Trophoblast cell (in vitro differentiated cells and primary cell): ENCODE measurements at regions not wholly inside any gene's neighbourhood (a gene's known extent, or its start where the extent isn't known, plus 50 kb on each side); places are given as distances from the start of the nearest gene placed in this dataset.

Source experiments
- DNase-seq, 2 donors: peaks; one replicate each; pipeline ENCODE4 v3.0.0-alpha.2; 2016
- H2AFZ ChIP-seq: 2 replicates; pipeline ENCODE4 v1.6.1; 2013; ENCODE audit warnings: low read length, moderate library complexity, mild to moderate bottlenecking; ENCODE audit not compliant: insufficient read depth, poor library complexity
- H2AK5ac ChIP-seq: 2 replicates; pipeline ENCODE4 v1.6.1; 2013; ENCODE audit warnings: mild to moderate bottlenecking, low read length
- H2BK120ac ChIP-seq: 2 replicates; pipeline ENCODE4 v1.6.1; 2013; ENCODE audit warnings: low read length, mild to moderate bottlenecking, moderate library complexity; ENCODE audit not compliant: insufficient read depth, poor library complexity
- H2BK12ac ChIP-seq: 2 replicates; pipeline ENCODE4 v1.6.1; 2013; ENCODE audit warnings: mild to moderate bottlenecking, low read length, moderate library complexity
- H2BK5ac ChIP-seq: 2 replicates; pipeline ENCODE4 v1.6.1; 2013; ENCODE audit warnings: low read length, low read depth, moderate library complexity, mild to moderate bottlenecking; ENCODE audit not compliant: poor library complexity
- H3K14ac ChIP-seq: 2 replicates; pipeline ENCODE4 v1.6.1; 2013; ENCODE audit warnings: mild to moderate bottlenecking, low read length
- H3K18ac ChIP-seq: 2 replicates; pipeline ENCODE4 v1.6.1; 2013; ENCODE audit warnings: mild to moderate bottlenecking, low read length
- H3K23ac ChIP-seq: 2 replicates; pipeline ENCODE4 v1.6.1; 2013; ENCODE audit warnings: low read length
- H3K27ac ChIP-seq: 2 replicates; pipeline ENCODE4 v1.5.1; 2013; ENCODE audit warnings: low read depth, mild to moderate bottlenecking, inconsistent platforms, low read length, moderate library complexity
- H3K27me3 ChIP-seq: 2 replicates; pipeline ENCODE4 v1.6.1; 2013; ENCODE audit warnings: inconsistent platforms, mild to moderate bottlenecking, low read length, moderate library complexity; ENCODE audit not compliant: insufficient read depth
- H3K36me3 ChIP-seq, 2 experiments: 1 replicate in 1 of 2; 2 replicates in 1 of 2; pipeline ENCODE4 v1.6.1; 2013; ENCODE audit warnings: low read length in 2 of 2, mild to moderate bottlenecking in 2 of 2, moderate library complexity in 1 of 2; ENCODE audit not compliant: insufficient read depth in 2 of 2, control insufficient read depth in 1 of 2
- H3K4ac ChIP-seq: 2 replicates; pipeline ENCODE4 v1.6.1; 2013; ENCODE audit warnings: low read depth, mild to moderate bottlenecking, low read length, moderate library complexity
- H3K4me1 ChIP-seq, 2 experiments: 1 replicate in 1 of 2; 2 replicates in 1 of 2; pipeline ENCODE4 v1.6.1; 2013; ENCODE audit warnings: low read length in 2 of 2, mild to moderate bottlenecking in 2 of 2, moderate library complexity in 1 of 2; ENCODE audit not compliant: insufficient read depth in 2 of 2, control insufficient read depth in 1 of 2
- H3K4me2 ChIP-seq: 2 replicates; pipeline ENCODE4 v1.6.1; 2013; ENCODE audit warnings: inconsistent platforms, mild to moderate bottlenecking, low read length, moderate library complexity
- H3K4me3 ChIP-seq: 2 replicates; pipeline ENCODE4 v1.5.1; 2013; ENCODE audit warnings: mild to moderate bottlenecking, low read depth, low read length, inconsistent platforms
- H3K79me1 ChIP-seq: one replicate; pipeline ENCODE4 v1.6.1; 2013; ENCODE audit warnings: low read length
- H3K79me2 ChIP-seq: 2 replicates; pipeline ENCODE4 v1.6.1; 2013; ENCODE audit warnings: low read length, mild to moderate bottlenecking; ENCODE audit not compliant: control insufficient read depth, insufficient read depth, poor library complexity
- H3K9ac ChIP-seq: 2 replicates; pipeline ENCODE4 v1.6.1; 2013; ENCODE audit warnings: mild to moderate bottlenecking, low read length
- H3K9me3 ChIP-seq: 2 replicates; pipeline ENCODE4 v1.6.1; 2013; ENCODE audit warnings: low read depth, mild to moderate bottlenecking, control low read depth, inconsistent platforms, low read length; ENCODE audit not compliant: insufficient read depth
- H4K12ac ChIP-seq: 2 replicates; pipeline ENCODE4 v1.6.1; 2013; ENCODE audit warnings: low read depth, mild to moderate bottlenecking, low read length, moderate library complexity
- H4K8ac ChIP-seq: 2 replicates; pipeline ENCODE4 v1.6.1; 2013; ENCODE audit warnings: low read depth, mild to moderate bottlenecking, low read length, moderate library complexity
- H4K91ac ChIP-seq: one replicate; pipeline ENCODE4 v1.6.1; 2013; ENCODE audit warnings: low read depth, mild to moderate bottlenecking, low read length, moderate library complexity
- WGBS: extraction: QIAGEN DNeasy Blood & Tissue Kit; methylation state at CpG from one replicate; pipeline ENCODE4 v1.1.7; 2013; ENCODE audit warnings: missing lambda C conversion rate; ENCODE audit not compliant: insufficient read length, insufficient coverage; ENCODE audit errors: extremely low coverage; 5-methylcytosine and 5-hydroxymethylcytosine counted together

DNA sequence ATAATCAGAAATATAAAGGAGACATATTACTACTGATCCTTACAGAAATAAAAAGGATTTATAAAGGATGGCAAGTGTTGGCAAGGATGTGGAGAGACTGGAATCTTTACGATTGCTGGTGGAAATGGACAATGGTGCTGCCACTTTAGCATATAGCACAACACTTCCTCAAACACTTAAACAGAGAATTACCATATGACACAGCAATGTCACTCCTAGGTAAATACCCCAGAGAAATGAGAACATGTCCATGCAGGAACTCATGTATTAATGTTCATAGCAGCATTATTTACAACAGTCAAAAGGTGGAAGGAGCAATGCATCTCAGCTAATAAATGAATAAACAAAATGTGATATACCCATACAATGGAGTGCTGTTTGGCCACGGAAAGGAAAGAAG, 137.5 kb downstream of the NDUFA10 start:
- WGBS, result no CpG with 5 or more reads among the region's 2 CpGs
- Histone ChIP-seq H3K9ac (no peak overlapping the region), H3K4me2 (no peak overlapping the region), H3K4me1 (no peaks in the 10 kb centered on the region), H2BK12ac (no peak overlapping the region), H4K12ac (no peak overlapping the region), H3K23ac (no peak overlapping the region), H2BK120ac (no peak overlapping the region), H3K27me3 (no peaks in the 10 kb centered on the region), H3K27ac (no peak overlapping the region), H2BK5ac (no peak overlapping the region), H3K4ac (no peak overlapping the region), H3K36me3 (no peaks in the 10 kb centered on the region), H4K8ac (no peak overlapping the region), H3K4me3 (no peak overlapping the region), H4K91ac (no peak overlapping the region), H3K18ac (no peak overlapping the region), H3K79me1 (no peaks in the 10 kb centered on the region), H2AFZ (no peak overlapping the region), H2AK5ac (no peak overlapping the region), H3K14ac (no peak overlapping the region), H3K9me3 (peaks cover 11% of the 10 kb centered on the region), H3K79me2 (no peaks in the 10 kb centered on the region)
- DNase-seq, result no peak

DNA sequence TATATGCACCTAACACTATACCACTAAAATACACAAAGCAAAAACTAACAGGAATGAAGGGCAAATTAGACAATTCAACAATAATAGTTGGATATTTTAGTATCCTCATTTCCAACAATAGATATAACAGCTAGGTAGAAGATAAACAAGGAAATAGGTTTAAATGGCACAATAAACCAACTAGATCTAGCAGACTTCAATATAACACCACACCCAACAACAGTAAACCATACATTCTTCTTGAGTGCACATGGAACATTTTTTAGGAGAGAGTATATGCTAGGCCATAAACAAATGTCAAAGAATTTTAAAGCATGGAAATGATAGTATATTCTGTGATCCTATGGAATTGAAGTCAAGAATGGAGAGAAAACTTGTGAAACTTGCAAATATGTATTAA, 138.4 kb downstream of the NDUFA10 start:
- Histone ChIP-seq H3K4me3 (no peak overlapping the region), H3K23ac (no peak overlapping the region), H2AK5ac (no peak overlapping the region), H2BK5ac (no peak overlapping the region), H4K91ac (no peak overlapping the region), H4K8ac (no peak overlapping the region), H4K12ac (no peak overlapping the region), H3K9me3 (peaks cover 11% of the 10 kb centered on the region), H2BK120ac (no peak overlapping the region), H3K27me3 (no peaks in the 10 kb centered on the region), H3K9ac (no peak overlapping the region), H3K4me2 (no peak overlapping the region), H3K4me1 (peaks cover 3 to 4% of the 10 kb centered on the region in 2 experiments), H2AFZ (no peak overlapping the region), H3K27ac (no peak overlapping the region), H3K79me2 (no peaks in the 10 kb centered on the region), H3K79me1 (no peaks in the 10 kb centered on the region), H3K4ac (no peak overlapping the region), H3K14ac (no peak overlapping the region), H3K18ac (no peak overlapping the region), H2BK12ac (no peak overlapping the region), H3K36me3 (no peaks in the 10 kb centered on the region)
- no peak for DNase-seq

DNA sequence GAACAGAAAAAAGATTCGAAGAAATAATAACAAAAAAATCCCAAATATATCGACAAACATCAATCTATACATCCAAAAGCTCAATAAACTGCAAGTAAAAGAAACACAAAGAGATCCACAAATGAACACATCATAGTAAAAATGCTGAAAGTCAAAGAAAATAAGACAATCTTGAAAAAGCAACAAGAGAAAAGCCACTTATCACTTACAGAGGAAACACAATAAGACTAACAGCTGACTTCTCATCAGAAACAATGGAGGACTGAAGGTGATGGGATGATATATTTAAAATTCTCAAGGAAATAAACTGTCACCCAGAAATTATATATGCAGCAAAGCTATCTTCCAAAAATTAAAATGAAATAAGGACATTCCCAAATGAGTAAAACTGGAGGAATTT, 140.3 kb downstream of the NDUFA10 start:
- Histone ChIP-seq H3K4ac (no peak overlapping the region), H2BK5ac (no peak overlapping the region), H4K8ac (no peak overlapping the region), H3K23ac (no peak overlapping the region), H3K36me3 (no peaks in the 10 kb centered on the region), H3K9ac (no peak overlapping the region), H3K79me1 (no peaks in the 10 kb centered on the region), H3K79me2 (no peaks in the 10 kb centered on the region), H4K12ac (no peak overlapping the region), H3K18ac (no peak overlapping the region), H3K4me1 (peaks cover 6 to 7% of the 10 kb centered on the region in 2 experiments), H2AK5ac (no peak overlapping the region), H4K91ac (no peak overlapping the region), H3K9me3 (peaks cover 11% of the 10 kb centered on the region), H2BK120ac (no peak overlapping the region), H3K4me3 (no peak overlapping the region), H2AFZ (no peak overlapping the region), H2BK12ac (no peak overlapping the region), H3K14ac (no peak overlapping the region), H3K27ac (no peak overlapping the region), H3K27me3 (no peaks in the 10 kb centered on the region), H3K4me2 (no peak overlapping the region)
- no CpG with 5 or more reads among the region's 2 CpGs for WGBS
- DNase-seq, result no peak

DNA sequence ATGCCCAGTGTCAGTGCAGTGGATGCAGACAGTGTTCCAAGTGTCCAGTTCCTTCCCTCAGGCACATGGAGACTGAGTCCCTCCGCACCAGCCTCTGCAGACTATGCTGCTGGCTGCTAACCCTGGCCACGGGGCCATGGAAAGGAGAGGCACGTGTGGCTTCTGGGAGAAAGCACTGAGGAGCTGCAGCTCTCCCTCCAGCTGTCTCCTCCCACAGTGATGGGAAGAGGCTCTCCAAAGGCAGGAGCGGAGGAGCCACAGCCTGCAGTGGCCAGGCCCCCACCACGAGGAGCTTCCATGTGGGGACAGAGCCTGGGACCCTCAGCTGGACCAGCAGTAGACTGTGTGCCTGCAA, 141.1 kb downstream of the NDUFA10 start:
- H2BK120ac ChIP-seq, result no peak overlapping the region
- no peak overlapping the region for H3K27ac ChIP-seq
- no peak overlapping the region for H2BK5ac ChIP-seq
- no peak overlapping the region for H3K18ac ChIP-seq
- no CpG with 5 or more reads among the region's 5 CpGs for WGBS
- H3K23ac ChIP-seq, result no peak overlapping the region
- H3K79me1 ChIP-seq, result no peaks in the 10 kb centered on the region
- no peak overlapping the region for H3K4me2 ChIP-seq
- H4K8ac ChIP-seq, result no peak overlapping the region
- no peaks in the 10 kb centered on the region for H3K36me3 ChIP-seq
- no peak overlapping the region for H3K9ac ChIP-seq
- H3K79me2 ChIP-seq, result no peaks in the 10 kb centered on the region
- H2AFZ ChIP-seq, result no peak overlapping the region
- H2AK5ac ChIP-seq, result no peak overlapping the region
- no peak overlapping the region for H2BK12ac ChIP-seq
- DNase-seq, result no peak
- peaks cover 11% of the 10 kb centered on the region for H3K9me3 ChIP-seq
- peaks cover 6 to 7% of the 10 kb centered on the region in 2 experiments for H3K4me1 ChIP-seq
- H3K27me3 ChIP-seq, result no peaks in the 10 kb centered on the region
- no peak overlapping the region for H4K91ac ChIP-seq
- H3K4ac ChIP-seq, result no peak overlapping the region
- H3K4me3 ChIP-seq, result no peak overlapping the region
- no peak overlapping the region for H4K12ac ChIP-seq
- no peak overlapping the region for H3K14ac ChIP-seq
